IPS-15b (cell line): ENCODE measurements at regions not wholly inside any gene's neighbourhood (a gene's known extent, or its start where the extent isn't known, plus 50 kb on each side); places are given as distances from the start of the nearest gene placed in this dataset.

Experiments used
- H3K27me3 ChIP-seq: one replicate; pipeline ENCODE4 v1.6.1; 2013; ENCODE audit warnings: low read length; ENCODE audit not compliant: control insufficient read depth, insufficient read depth
- H3K36me3 ChIP-seq: one replicate; pipeline ENCODE4 v1.6.1; 2013; ENCODE audit warnings: low read length; ENCODE audit not compliant: control insufficient read depth, insufficient read depth
- H3K4me1 ChIP-seq: one replicate; pipeline ENCODE4 v1.6.1; 2013; ENCODE audit warnings: mild to moderate bottlenecking, low read length; ENCODE audit not compliant: control insufficient read depth, insufficient read depth
- H3K4me3 ChIP-seq: one replicate; pipeline ENCODE4 v1.5.1; 2013; ENCODE audit warnings: low read depth, low read length
- H3K9ac ChIP-seq: one replicate; pipeline ENCODE4 v1.6.1; 2013; ENCODE audit warnings: low read depth, mild to moderate bottlenecking, low read length
- H3K9me3 ChIP-seq: one replicate; pipeline ENCODE4 v1.6.1; 2013; ENCODE audit warnings: mild to moderate bottlenecking, low read length; ENCODE audit not compliant: control insufficient read depth, insufficient read depth

GRCh38 chr14:97719931-97720330, 922.7 kb downstream of the VRK1 start:
- Histone ChIP-seq H3K9me3 (no peaks in the 10 kb centered on the region), H3K36me3 (no peaks in the 10 kb centered on the region), H3K9ac (no peak overlapping the region), H3K4me3 (no peak overlapping the region), H3K27me3 (no peaks in the 10 kb centered on the region), H3K4me1 (no peaks in the 10 kb centered on the region)

- Histone ChIP-seq H3K36me3 (no peaks in the 10 kb centered on the region), H3K4me1 (no peaks in the 10 kb centered on the region), H3K4me3 (no peak overlapping the region), H3K9me3 (no peaks in the 10 kb centered on the region), H3K9ac (no peak overlapping the region), H3K27me3 (no peaks in the 10 kb centered on the region)
These were observed 926.2 kb downstream of the VRK1 start for GRCh38 chr14:97723351-97723750.

- no peaks in the 10 kb centered on the region for H3K9me3 ChIP-seq
- no peaks in the 10 kb centered on the region for H3K27me3 ChIP-seq
- H3K4me1 ChIP-seq, result no peaks in the 10 kb centered on the region
- no peak overlapping the region for H3K9ac ChIP-seq
- no peak overlapping the region for H3K4me3 ChIP-seq
- H3K36me3 ChIP-seq, result no peaks in the 10 kb centered on the region
These were observed 926.6 kb downstream of the VRK1 start for GRCh38 chr14:97723819-97724218.

GRCh38 chr14:97724265-97724731, 927.1 kb downstream of the VRK1 start:
- Histone ChIP-seq H3K9ac (no peak overlapping the region), H3K27me3 (no peaks in the 10 kb centered on the region), H3K4me3 (no peak overlapping the region), H3K36me3 (no peaks in the 10 kb centered on the region), H3K4me1 (no peaks in the 10 kb centered on the region), H3K9me3 (no peaks in the 10 kb centered on the region)

- H3K9ac ChIP-seq, result no peak overlapping the region
- no peaks in the 10 kb centered on the region for H3K27me3 ChIP-seq
- H3K4me1 ChIP-seq, result no peaks in the 10 kb centered on the region
- no peaks in the 10 kb centered on the region for H3K9me3 ChIP-seq
- H3K4me3 ChIP-seq, result no peak overlapping the region
- no peaks in the 10 kb centered on the region for H3K36me3 ChIP-seq
These were observed 929.5 kb downstream of the VRK1 start for GRCh38 chr14:97726676-97727075.

- Histone ChIP-seq H3K36me3 (no peaks in the 10 kb centered on the region), H3K9ac (no peak overlapping the region), H3K4me3 (no peak overlapping the region), H3K27me3 (no peaks in the 10 kb centered on the region), H3K9me3 (no peaks in the 10 kb centered on the region), H3K4me1 (no peaks in the 10 kb centered on the region)
These were observed 933.5 kb downstream of the VRK1 start for GRCh38 chr14:97730706-97731105.

- Histone ChIP-seq H3K27me3 (no peaks in the 10 kb centered on the region), H3K4me1 (no peaks in the 10 kb centered on the region), H3K9ac (no peak overlapping the region), H3K36me3 (no peaks in the 10 kb centered on the region), H3K9me3 (no peaks in the 10 kb centered on the region), H3K4me3 (no peak overlapping the region)
These were observed 934.6 kb downstream of the VRK1 start for GRCh38 chr14:97731800-97732199.

GRCh38 chr14:97747316-97747715, 950.1 kb downstream of the VRK1 start:
- H3K4me3 ChIP-seq, result no peak overlapping the region
- H3K36me3 ChIP-seq, result no peaks in the 10 kb centered on the region
- H3K9me3 ChIP-seq, result no peaks in the 10 kb centered on the region
- no peak overlapping the region for H3K9ac ChIP-seq
- H3K4me1 ChIP-seq, result peaks cover 8% of the 10 kb centered on the region
- H3K27me3 ChIP-seq, result no peaks in the 10 kb centered on the region

GRCh38 chr14:97748616-97749015, 951.4 kb downstream of the VRK1 start:
- H3K9me3 ChIP-seq, result no peaks in the 10 kb centered on the region
- H3K27me3 ChIP-seq, result no peaks in the 10 kb centered on the region
- peaks cover 8% of the 10 kb centered on the region for H3K4me1 ChIP-seq
- H3K9ac ChIP-seq, result no peak overlapping the region
- H3K4me3 ChIP-seq, result no peak overlapping the region
- no peaks in the 10 kb centered on the region for H3K36me3 ChIP-seq

GRCh38 chr14:97757491-97757890, 960.3 kb downstream of the VRK1 start:
- peaks cover 8% of the 10 kb centered on the region for H3K4me1 ChIP-seq
- no peak overlapping the region for H3K4me3 ChIP-seq
- H3K9ac ChIP-seq, result no peak overlapping the region
- no peaks in the 10 kb centered on the region for H3K36me3 ChIP-seq
- H3K9me3 ChIP-seq, result no peaks in the 10 kb centered on the region
- H3K27me3 ChIP-seq, result no peaks in the 10 kb centered on the region

- Histone ChIP-seq H3K4me1 (peaks cover 8% of the 10 kb centered on the region), H3K36me3 (no peaks in the 10 kb centered on the region), H3K4me3 (no peak overlapping the region), H3K9ac (no peak overlapping the region), H3K27me3 (no peaks in the 10 kb centered on the region), H3K9me3 (no peaks in the 10 kb centered on the region)
These were observed 962.9 kb downstream of the VRK1 start for GRCh38 chr14:97760050-97760449.

- Histone ChIP-seq H3K9me3 (no peaks in the 10 kb centered on the region), H3K9ac (no peak overlapping the region), H3K36me3 (no peaks in the 10 kb centered on the region), H3K27me3 (no peaks in the 10 kb centered on the region), H3K4me3 (no peak overlapping the region), H3K4me1 (peaks cover 5% of the 10 kb centered on the region)
These were observed 965.2 kb downstream of the VRK1 start for GRCh38 chr14:97762386-97762785.
